ENCODE measurements at regions not wholly inside any gene's neighbourhood (a gene's known extent, or its start where the extent isn't known, plus 50 kb on each side); places are given as distances from the start of the nearest gene placed in this dataset.
"Not testable (repeated sequence)": the region's sequence is repeated elsewhere in the genome, so short reads cannot be mapped to it uniquely, and the experiment has no call there.

DNA sequence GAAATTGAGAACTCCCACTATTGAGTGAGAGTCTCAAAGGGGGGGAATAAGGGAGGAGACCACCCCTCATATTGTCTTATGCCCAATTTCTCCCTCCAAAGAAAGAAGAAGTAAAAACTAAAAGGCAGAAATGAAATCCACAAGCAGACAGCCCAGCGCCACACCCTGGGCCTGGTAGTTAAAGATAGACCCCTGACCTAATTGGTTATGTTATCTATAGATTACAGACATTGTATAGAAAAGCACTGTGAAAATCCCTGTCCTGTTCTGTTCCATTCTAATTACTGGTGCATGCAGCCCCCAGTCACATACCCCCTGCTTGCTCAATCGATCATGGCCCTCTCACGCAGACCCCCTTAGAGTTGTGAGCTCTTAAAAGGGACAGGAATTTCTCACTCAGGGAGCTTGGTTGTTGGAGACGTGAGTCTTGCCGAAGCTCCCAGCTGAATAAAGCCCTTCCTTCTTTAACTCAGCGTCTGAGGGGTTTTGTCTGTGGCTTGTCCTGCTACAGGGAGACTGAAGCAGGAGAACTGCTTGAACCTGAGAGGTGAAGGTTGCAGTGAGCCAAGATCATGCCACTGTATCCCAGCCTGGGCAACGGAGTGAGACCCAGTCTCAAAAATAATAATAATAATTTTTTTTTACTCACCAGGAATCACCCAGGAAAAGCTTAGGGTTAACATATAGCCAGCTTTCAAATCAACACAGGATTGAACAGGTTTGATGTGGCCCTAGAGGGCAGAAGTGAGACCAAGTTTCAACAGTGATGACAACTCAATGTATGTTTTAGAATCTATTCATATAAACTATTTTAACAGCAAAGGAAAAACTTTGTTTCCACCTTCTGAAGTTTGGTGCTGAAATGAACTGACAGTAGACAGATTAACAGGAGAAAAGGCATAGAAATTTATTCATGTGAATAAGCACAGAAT is 181.4 kb upstream of the NDUFV2 start:
- not testable (repeated sequence) for TF ChIP-seq ZBTB10 (CRISPR knock-in tag; IDR thresholded peaks at IDR 0.05; ENCODE audit: borderline replicate concordance); CC2D1A (CRISPR knock-in tag; IDR thresholded peaks at IDR 0.05); HNRNPUL1 (IDR thresholded peaks at IDR 0.05; ENCODE audit: low read depth, low read length); NFATC3 (CRISPR knock-in tag; IDR thresholded peaks at IDR 0.05); EZH2 (conservative IDR thresholded peaks at IDR 0.05; ENCODE audit: low read depth, low read length); REST (IDR thresholded peaks at IDR 0.05; ENCODE audit: borderline replicate concordance in 1 of 2, low read depth in 1 of 2, low read length in 2 of 2); MYNN (CRISPR knock-in tag; IDR thresholded peaks at IDR 0.05; ENCODE audit: low read depth); MYC (CRISPR knock-in tag; IDR thresholded peaks at IDR 0.05; ENCODE audit: borderline replicate concordance); SMC3 (IDR thresholded peaks at IDR 0.05; ENCODE audit: low read length); KAT2B (IDR thresholded peaks at IDR 0.05; ENCODE audit: borderline replicate concordance, low read depth, low read length)
- TF ChIP-seq, protein P1, sequence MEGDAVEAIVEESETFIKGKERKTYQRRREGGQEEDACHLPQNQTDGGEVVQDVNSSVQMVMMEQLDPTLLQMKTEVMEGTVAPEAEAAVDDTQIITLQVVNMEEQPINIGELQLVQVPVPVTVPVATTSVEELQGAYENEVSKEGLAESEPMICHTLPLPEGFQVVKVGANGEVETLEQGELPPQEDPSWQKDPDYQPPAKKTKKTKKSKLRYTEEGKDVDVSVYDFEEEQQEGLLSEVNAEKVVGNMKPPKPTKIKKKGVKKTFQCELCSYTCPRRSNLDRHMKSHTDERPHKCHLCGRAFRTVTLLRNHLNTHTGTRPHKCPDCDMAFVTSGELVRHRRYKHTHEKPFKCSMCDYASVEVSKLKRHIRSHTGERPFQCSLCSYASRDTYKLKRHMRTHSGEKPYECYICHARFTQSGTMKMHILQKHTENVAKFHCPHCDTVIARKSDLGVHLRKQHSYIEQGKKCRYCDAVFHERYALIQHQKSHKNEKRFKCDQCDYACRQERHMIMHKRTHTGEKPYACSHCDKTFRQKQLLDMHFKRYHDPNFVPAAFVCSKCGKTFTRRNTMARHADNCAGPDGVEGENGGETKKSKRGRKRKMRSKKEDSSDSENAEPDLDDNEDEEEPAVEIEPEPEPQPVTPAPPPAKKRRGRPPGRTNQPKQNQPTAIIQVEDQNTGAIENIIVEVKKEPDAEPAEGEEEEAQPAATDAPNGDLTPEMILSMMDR (CRISPR knock-in tag; IDR thresholded peaks at IDR 0.05), result 0 out of 2 replicates have a peak, but pooled peaks have one; percentile 19
- TF ChIP-seq, protein P2, sequence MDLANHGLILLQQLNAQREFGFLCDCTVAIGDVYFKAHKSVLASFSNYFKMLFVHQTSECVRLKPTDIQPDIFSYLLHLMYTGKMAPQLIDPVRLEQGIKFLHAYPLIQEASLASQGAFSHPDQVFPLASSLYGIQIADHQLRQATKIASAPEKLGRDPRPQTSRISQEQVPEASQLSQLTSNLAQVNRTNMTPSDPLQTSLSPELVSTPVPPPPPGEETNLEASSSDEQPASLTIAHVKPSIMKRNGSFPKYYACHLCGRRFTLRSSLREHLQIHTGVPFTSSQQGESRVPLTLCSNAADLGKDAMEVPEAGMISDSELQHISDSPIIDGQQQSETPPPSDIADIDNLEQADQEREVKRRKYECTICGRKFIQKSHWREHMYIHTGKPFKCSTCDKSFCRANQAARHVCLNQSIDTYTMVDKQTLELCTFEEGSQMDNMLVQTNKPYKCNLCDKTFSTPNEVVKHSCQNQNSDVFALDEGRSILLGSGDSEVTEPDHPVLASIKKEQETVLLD (CRISPR knock-in tag; IDR thresholded peaks at IDR 0.05; ENCODE audit: low read depth), result not testable (repeated sequence)
